ENCODE measurements at regions not wholly inside any gene's neighbourhood (a gene's known extent, or its start where the extent isn't known, plus 50 kb on each side); places are given as distances from the start of the nearest gene placed in this dataset.

- TF ChIP-seq CTCF (IDR thresholded peaks at IDR 0.05) (no peak), EZH2 (IDR thresholded peaks at IDR 0.05; ENCODE audit: borderline replicate concordance, insufficient read depth, low read depth, low read length, poor library complexity, severe bottlenecking) (no peak)
Measured at GRCh38 chr9:85215961-85216360, 525.8 kb downstream of the AGTPBP1 start.

Data from B cell (primary cell).